A673 (cell line): ENCODE measurements at regions not wholly inside any gene's neighbourhood (a gene's known extent, or its start where the extent isn't known, plus 50 kb on each side); places are given as distances from the start of the nearest gene placed in this dataset.

Experiments used
- BruUV-seq: library from RNA; stranded (reverse); fragments of 400-500 nt; replicated peaks from 2 replicates; lab custom pipeline; 2021; lab: Mats Ljungman, UMichigan
- CTCF ChIA-PET: fragments of 300-600 bp; sonication (Branson Sonifier 250); formaldehyde crosslinking; loops from one replicate; lab custom pipeline; 2022; ENCODE audit warnings: antibody characterized with exemption; lab: Charles Lee
- POLR2A ChIA-PET: fragments of 300-600 bp; sonication (Branson Sonifier 250); formaldehyde crosslinking; loops from one replicate; lab custom pipeline; 2022; ENCODE audit warnings: antibody characterized with exemption; ENCODE audit not compliant: low non-redundant PET; lab: Charles Lee
- DNase-seq: peaks from one replicate; pipeline ENCODE4 v3.0.0-alpha.2; 2015; ENCODE audit warnings: low spot score
- H3K27ac ChIP-seq: fragments of 200-600 bp; sonication (generic); 2 replicates; pipeline ENCODE4 v1.5.1; 2016; ENCODE audit warnings: mixed run types, low read depth, mild to moderate bottlenecking, mixed read lengths, antibody characterized with exemption, low read length; ENCODE audit not compliant: poor library complexity, severe bottlenecking
- H3K27me3 ChIP-seq: fragments of 200-600 bp; sonication (generic); replicated peaks from 2 replicates; pipeline ENCODE4 v1.6.1; 2017; ENCODE audit warnings: mixed run types, low read depth, mild to moderate bottlenecking, mixed read lengths, antibody characterized with exemption, low read length; ENCODE audit not compliant: insufficient read depth, poor library complexity
- H3K36me3 ChIP-seq: fragments of 200-600 bp; sonication (generic); 2 replicates; pipeline ENCODE4 v1.6.1; 2016; ENCODE audit warnings: mixed run types, mild to moderate bottlenecking, mixed read lengths, antibody characterized with exemption, low read length; ENCODE audit not compliant: insufficient read depth, poor library complexity, severe bottlenecking
- H3K4me1 ChIP-seq: fragments of 200-600 bp; sonication (generic); 2 replicates; pipeline ENCODE4 v1.6.1; 2017; ENCODE audit warnings: mixed run types, mild to moderate bottlenecking, mixed read lengths, antibody characterized with exemption, low read length; ENCODE audit not compliant: insufficient read depth, poor library complexity, severe bottlenecking
- H3K4me3 ChIP-seq: fragments of 200-600 bp; sonication (generic); 2 replicates; pipeline ENCODE4 v1.5.1; 2016; ENCODE audit warnings: low read depth, mixed run types, mild to moderate bottlenecking, mixed read lengths, low read length; ENCODE audit not compliant: poor library complexity, severe bottlenecking
- H3K9me3 ChIP-seq: fragments of 200-600 bp; sonication (generic); 2 replicates; pipeline ENCODE4 v1.6.1; 2016; ENCODE audit warnings: mixed run types, low read depth, mild to moderate bottlenecking, mixed read lengths, antibody characterized with exemption, low read length; ENCODE audit not compliant: poor library complexity, severe bottlenecking
- EZH2 ChIP-seq: fragments of 200-600 bp; sonication (generic); IDR thresholded peaks from 2 replicates; pipeline ENCODE4 v1.6.1; 2017; ENCODE audit warnings: borderline replicate concordance, low read depth, mild to moderate bottlenecking, mixed read lengths, antibody characterized with exemption, low read length; ENCODE audit not compliant: poor library complexity, severe bottlenecking
- intact Hi-C: fragments of 100-400 bp; cut with micrococcal nuclease; formaldehyde crosslinking; loops from one replicate; pipeline ENCODE4 v1.10.0; 2022; ENCODE audit not compliant: unreplicated experiment
- TF ChIP-seq, protein P1 (sequence below): fragments of 300-800, 200-600 bp; sonication (generic); conservative IDR thresholded peaks from 2 replicates; pipeline ENCODE4 v1.5.1; 2017; ENCODE audit warnings: low read depth, mild to moderate bottlenecking, antibody characterized with exemption, low read length, moderate library complexity, mixed read lengths

DNA sequence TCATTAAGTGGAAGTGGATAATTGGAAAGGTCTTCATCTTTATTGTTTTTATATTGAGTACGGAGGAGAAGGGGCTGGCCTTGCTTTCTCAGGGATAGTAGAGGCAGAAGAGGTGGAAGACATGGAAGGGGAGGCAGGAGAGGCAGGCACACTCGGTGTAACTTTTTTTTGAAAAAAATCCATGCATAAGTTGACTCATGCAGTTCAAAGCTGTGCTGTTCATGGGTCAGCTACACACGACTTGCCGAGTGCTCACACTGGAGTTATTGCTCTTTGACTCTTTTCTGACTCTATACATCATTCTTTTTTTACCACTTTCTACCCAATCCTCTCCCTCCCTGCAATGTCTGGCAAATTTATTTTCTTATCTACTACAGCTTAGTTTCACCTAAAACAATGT is 158.3 kb upstream of the AADAT start:
- Histone ChIP-seq H3K36me3 (no peaks in the 10 kb centered on the region), H3K27me3 (peaks cover 7% of the 10 kb centered on the region), H3K27ac (no peak overlapping the region), H3K9me3 (no peaks in the 10 kb centered on the region), H3K4me3 (no peak overlapping the region), H3K4me1 (no peaks in the 10 kb centered on the region)
- DNase-seq = no peak
- ChIA-PET CTCF (no interaction called here), POLR2A (no interaction called here)
- TF ChIP-seq, protein P1, sequence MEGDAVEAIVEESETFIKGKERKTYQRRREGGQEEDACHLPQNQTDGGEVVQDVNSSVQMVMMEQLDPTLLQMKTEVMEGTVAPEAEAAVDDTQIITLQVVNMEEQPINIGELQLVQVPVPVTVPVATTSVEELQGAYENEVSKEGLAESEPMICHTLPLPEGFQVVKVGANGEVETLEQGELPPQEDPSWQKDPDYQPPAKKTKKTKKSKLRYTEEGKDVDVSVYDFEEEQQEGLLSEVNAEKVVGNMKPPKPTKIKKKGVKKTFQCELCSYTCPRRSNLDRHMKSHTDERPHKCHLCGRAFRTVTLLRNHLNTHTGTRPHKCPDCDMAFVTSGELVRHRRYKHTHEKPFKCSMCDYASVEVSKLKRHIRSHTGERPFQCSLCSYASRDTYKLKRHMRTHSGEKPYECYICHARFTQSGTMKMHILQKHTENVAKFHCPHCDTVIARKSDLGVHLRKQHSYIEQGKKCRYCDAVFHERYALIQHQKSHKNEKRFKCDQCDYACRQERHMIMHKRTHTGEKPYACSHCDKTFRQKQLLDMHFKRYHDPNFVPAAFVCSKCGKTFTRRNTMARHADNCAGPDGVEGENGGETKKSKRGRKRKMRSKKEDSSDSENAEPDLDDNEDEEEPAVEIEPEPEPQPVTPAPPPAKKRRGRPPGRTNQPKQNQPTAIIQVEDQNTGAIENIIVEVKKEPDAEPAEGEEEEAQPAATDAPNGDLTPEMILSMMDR = no peak
- no peak for TF ChIP-seq EZH2
- BruUV-seq = no TSS peak
- intact Hi-C loops = no loop called here

DNA sequence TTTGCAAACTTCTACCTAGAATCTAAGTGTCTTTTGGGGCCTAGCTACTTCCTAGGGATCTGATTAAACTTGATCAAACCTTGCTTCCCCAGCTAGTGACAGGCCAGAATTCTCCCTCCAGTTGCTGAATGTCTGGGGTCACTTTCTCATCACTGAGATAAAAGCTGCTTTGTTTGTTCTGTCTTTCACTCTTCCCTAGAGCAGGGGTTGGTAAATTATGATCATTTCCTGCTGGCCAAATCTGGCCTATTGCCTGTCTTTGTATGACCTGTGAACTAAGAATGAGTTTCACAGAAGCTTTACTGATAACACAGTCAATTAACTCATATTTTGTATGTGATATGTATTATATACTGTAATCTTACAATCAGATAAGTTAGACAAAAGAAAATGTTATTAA is 157.8 kb upstream of the AADAT start:
- H3K27me3 ChIP-seq = peaks cover 7% of the 10 kb centered on the region
- intact Hi-C loops = no loop called here
- no peaks in the 10 kb centered on the region for H3K4me1 ChIP-seq
- CTCF ChIA-PET = no interaction called here
- no peak overlapping the region for H3K4me3 ChIP-seq
- H3K27ac ChIP-seq = no peak overlapping the region
- H3K9me3 ChIP-seq = no peaks in the 10 kb centered on the region
- H3K36me3 ChIP-seq = no peaks in the 10 kb centered on the region
- DNase-seq = no peak
- TF ChIP-seq, protein P1 = no peak
- no peak for TF ChIP-seq EZH2
- POLR2A ChIA-PET = no interaction called here
- no TSS peak for BruUV-seq

DNA sequence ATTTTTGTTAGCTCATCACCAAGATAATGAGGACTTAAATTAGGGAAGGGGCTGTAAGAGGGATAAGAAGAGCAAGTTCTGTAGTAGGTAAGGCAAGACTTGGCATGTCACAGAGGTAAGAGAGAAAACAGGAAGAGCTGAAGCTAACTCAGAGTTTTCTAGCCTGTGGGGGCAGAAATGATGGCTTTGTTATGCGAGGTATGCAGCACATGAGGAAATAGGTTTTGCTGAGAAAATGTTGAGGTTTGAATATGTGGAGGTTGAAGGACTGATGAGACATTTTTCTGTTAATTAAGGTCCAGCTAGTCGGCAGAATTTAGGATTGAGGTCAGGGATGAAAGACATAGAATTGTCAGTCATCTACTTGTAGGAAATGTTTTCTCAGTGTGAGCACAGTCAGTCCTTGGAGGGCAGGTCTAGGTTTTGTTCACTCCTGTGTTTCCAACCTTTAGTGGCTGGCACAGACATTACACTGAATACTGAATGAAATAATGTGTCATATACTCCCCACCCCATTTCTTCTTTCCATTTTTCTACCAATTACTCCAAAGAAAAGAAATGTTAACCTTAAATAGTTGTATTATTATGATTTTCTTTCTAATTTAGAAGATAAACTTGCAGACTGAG is 154.0 kb upstream of the AADAT start:
- no TSS peak for BruUV-seq
- TF ChIP-seq EZH2 = no peak
- TF ChIP-seq, protein P1 = no peak
- ChIA-PET CTCF (no interaction called here), POLR2A (no interaction called here)
- Histone ChIP-seq H3K27ac (no peak overlapping the region), H3K9me3 (no peaks in the 10 kb centered on the region), H3K4me1 (no peaks in the 10 kb centered on the region), H3K27me3 (no peaks in the 10 kb centered on the region), H3K36me3 (no peaks in the 10 kb centered on the region), H3K4me3 (no peak overlapping the region)
- DNase-seq = no peak
- intact Hi-C loops = no loop called here
